ENCODE measurements at regions not wholly inside any gene's neighbourhood (a gene's known extent, or its start where the extent isn't known, plus 50 kb on each side); places are given as distances from the start of the nearest gene placed in this dataset.
A peak's percentile ranks its signal among the peaks of the same experiment; 100 is the strongest.

GRCh38 chr2:71832388-71832787, 315.3 kb downstream of the CYP26B1 start:
- DNase-seq: no peak

GRCh38 chr2:71831193-71831577, 316.5 kb downstream of the CYP26B1 start:
- Mint-ChIP-seq H3K9me3 (peaks cover 0 to 4% (median 0%) of the 10 kb centered on the region in 7 donors), H3K27me3 (peaks cover 5 to 8% (median 8%) of the 10 kb centered on the region in 3 donors), H3K4me1 (no peaks in the 10 kb centered on the region), H3K4me3 (no peak overlapping the region), H3K36me3 (no peaks in the 10 kb centered on the region), H3K27ac (no peak overlapping the region)
- ATAC-seq (ENCODE audit: low read depth in 2 of 2): no peak
- no peak for DNase-seq

More at GRCh38 chr2:71832388-71832787, 315.3 kb downstream of the CYP26B1 start:
- Mint-ChIP-seq H3K27ac (no peak overlapping the region), H3K4me1 (no peaks in the 10 kb centered on the region), H3K4me3 (no peak overlapping the region), H3K9me3 (peaks cover 0 to 4% (median 0%) of the 10 kb centered on the region in 7 donors), H3K27me3 (peaks cover 0 to 8% (median 5%) of the 10 kb centered on the region in 3 donors), H3K36me3 (no peaks in the 10 kb centered on the region)
- no peak for ATAC-seq (ENCODE audit: low read depth in 2 of 2)

- no peak for ATAC-seq (ENCODE audit: low read depth in 2 of 2)
- H3K9me3 Mint-ChIP-seq: peaks cover 0 to 4% (median 0%) of the 10 kb centered on the region in 7 donors
- DNase-seq: no peak
- H3K27me3 Mint-ChIP-seq: peaks cover 5 to 8% (median 8%) of the 10 kb centered on the region in 3 donors
- H3K27ac Mint-ChIP-seq: peak overlapping the region in 2 of 6 donors; percentile 82 to 86
- no peaks in the 10 kb centered on the region for H3K4me1 Mint-ChIP-seq
- no peaks in the 10 kb centered on the region for H3K36me3 Mint-ChIP-seq
- no peak overlapping the region for H3K4me3 Mint-ChIP-seq
Observed at GRCh38 chr2:71830497-71831192, 317.0 kb downstream of the CYP26B1 start.

GRCh38 chr2:71829008-71829407, 318.7 kb downstream of the CYP26B1 start:
- no peak overlapping the region for H3K4me3 Mint-ChIP-seq
- H3K36me3 Mint-ChIP-seq: no peaks in the 10 kb centered on the region
- H3K27me3 Mint-ChIP-seq: peaks cover 5 to 17% (median 13%) of the 10 kb centered on the region in 3 donors
- H3K4me1 Mint-ChIP-seq: no peaks in the 10 kb centered on the region
- H3K9me3 Mint-ChIP-seq: peaks cover 0 to 12% (median 3%) of the 10 kb centered on the region in 7 donors
- no peak for DNase-seq
- no peak overlapping the region for H3K27ac Mint-ChIP-seq
- ATAC-seq (ENCODE audit: low read depth in 2 of 2): no peak

- Mint-ChIP-seq H3K27me3 (peaks cover 5 to 19% (median 16%) of the 10 kb centered on the region in 3 donors), H3K4me3 (no peak overlapping the region), H3K4me1 (no peaks in the 10 kb centered on the region), H3K9me3 (peaks cover 0 to 16% (median 3%) of the 10 kb centered on the region in 7 donors), H3K27ac (no peak overlapping the region), H3K36me3 (no peaks in the 10 kb centered on the region)
- no peak for DNase-seq
- ATAC-seq (ENCODE audit: low read depth in 2 of 2): no peak
Observed at GRCh38 chr2:71827973-71828372, 319.7 kb downstream of the CYP26B1 start.

- H3K36me3 Mint-ChIP-seq: no peaks in the 10 kb centered on the region
- no peak overlapping the region for H3K4me3 Mint-ChIP-seq
- H3K27ac Mint-ChIP-seq: no peak overlapping the region
- H3K4me1 Mint-ChIP-seq: no peaks in the 10 kb centered on the region
- peaks cover 0 to 16% (median 3%) of the 10 kb centered on the region in 7 donors for H3K9me3 Mint-ChIP-seq
- H3K27me3 Mint-ChIP-seq: peaks cover 5 to 19% (median 19%) of the 10 kb centered on the region in 3 donors
- ATAC-seq (ENCODE audit: low read depth in 2 of 2): no peak
- no peak for DNase-seq
Observed at GRCh38 chr2:71827524-71827901, 320.1 kb downstream of the CYP26B1 start.

GRCh38 chr2:71826826-71827523, 320.7 kb downstream of the CYP26B1 start:
- H3K4me3 Mint-ChIP-seq: no peak overlapping the region
- H3K36me3 Mint-ChIP-seq: no peaks in the 10 kb centered on the region
- peaks cover 0 to 16% (median 4%) of the 10 kb centered on the region in 7 donors for H3K9me3 Mint-ChIP-seq
- ATAC-seq (ENCODE audit: low read depth in 2 of 2) (no peak), DNase-seq (no peak)
- H3K27me3 Mint-ChIP-seq: peaks cover 5 to 19% (median 19%) of the 10 kb centered on the region in 3 donors
- no peak overlapping the region for H3K27ac Mint-ChIP-seq
- no peaks in the 10 kb centered on the region for H3K4me1 Mint-ChIP-seq

GRCh38 chr2:71826299-71826698, 321.4 kb downstream of the CYP26B1 start:
- Mint-ChIP-seq H3K36me3 (no peaks in the 10 kb centered on the region), H3K9me3 (peaks cover 0 to 16% (median 5%) of the 10 kb centered on the region in 7 donors), H3K27ac (no peak overlapping the region), H3K27me3 (peaks cover 5 to 19% (median 19%) of the 10 kb centered on the region in 3 donors), H3K4me3 (no peak overlapping the region), H3K4me1 (no peaks in the 10 kb centered on the region)
- ATAC-seq (ENCODE audit: low read depth in 2 of 2) (no peak), DNase-seq (no peak)

GRCh38 chr2:71824436-71824835, 323.2 kb downstream of the CYP26B1 start:
- Mint-ChIP-seq H3K4me1 (no peaks in the 10 kb centered on the region), H3K36me3 (no peaks in the 10 kb centered on the region), H3K27me3 (peaks cover 5 to 19% (median 10%) of the 10 kb centered on the region in 3 donors), H3K4me3 (no peak overlapping the region), H3K9me3 (peaks cover 0 to 23% (median 4%) of the 10 kb centered on the region in 7 donors), H3K27ac (no peak overlapping the region)
- DNase-seq (no peak), ATAC-seq (ENCODE audit: low read depth in 2 of 2) (no peak)

GRCh38 chr2:71823526-71823925, 324.1 kb downstream of the CYP26B1 start:
- Mint-ChIP-seq H3K27me3 (peaks cover 0 to 19% (median 10%) of the 10 kb centered on the region in 3 donors), H3K36me3 (no peaks in the 10 kb centered on the region), H3K9me3 (peaks cover 0 to 23% (median 5%) of the 10 kb centered on the region in 7 donors), H3K4me3 (no peak overlapping the region), H3K4me1 (no peaks in the 10 kb centered on the region), H3K27ac (no peak overlapping the region)
- ATAC-seq (ENCODE audit: low read depth in 2 of 2) (no peak), DNase-seq (no peak)

GRCh38 chr2:71822463-71822862, 325.2 kb downstream of the CYP26B1 start:
- Mint-ChIP-seq H3K4me1 (no peaks in the 10 kb centered on the region), H3K27ac (no peak overlapping the region), H3K9me3 (peaks cover 0 to 23% (median 7%) of the 10 kb centered on the region in 7 donors), H3K36me3 (no peaks in the 10 kb centered on the region), H3K4me3 (no peak overlapping the region), H3K27me3 (peaks cover 0 to 22% (median 10%) of the 10 kb centered on the region in 3 donors)
- no peak for ATAC-seq (ENCODE audit: low read depth in 2 of 2)
- no peak for DNase-seq

- Mint-ChIP-seq H3K9me3 (peaks cover 0 to 23% (median 9%) of the 10 kb centered on the region in 7 donors), H3K4me1 (no peaks in the 10 kb centered on the region), H3K36me3 (no peaks in the 10 kb centered on the region), H3K27ac (no peak overlapping the region), H3K4me3 (no peak overlapping the region), H3K27me3 (peaks cover 0 to 24% (median 10%) of the 10 kb centered on the region in 3 donors)
- ATAC-seq (ENCODE audit: low read depth in 2 of 2) (no peak), DNase-seq (no peak)
Observed at GRCh38 chr2:71821856-71822255, 325.8 kb downstream of the CYP26B1 start.

- Mint-ChIP-seq H3K36me3 (no peaks in the 10 kb centered on the region), H3K27me3 (peaks cover 0 to 11% (median 0%) of the 10 kb centered on the region in 3 donors), H3K4me3 (no peak overlapping the region), H3K4me1 (no peaks in the 10 kb centered on the region), H3K9me3 (peaks cover 0 to 10% (median 6%) of the 10 kb centered on the region in 7 donors), H3K27ac (no peak overlapping the region)
- ATAC-seq (ENCODE audit: low read depth in 2 of 2): no peak
- DNase-seq: no peak
Observed at GRCh38 chr2:71816815-71817214, 330.8 kb downstream of the CYP26B1 start.

All from naive B cell (primary cell).